GM18909 (cell line): ENCODE measurements at regions not wholly inside any gene's neighbourhood (a gene's known extent, or its start where the extent isn't known, plus 50 kb on each side); places are given as distances from the start of the nearest gene placed in this dataset.

Experiments used
- ATAC-seq: cut with Tn5 transposase; IDR thresholded peaks from one replicate; pipeline ENCODE4 v1.9.1; 2021; ENCODE audit warnings: mild to moderate bottlenecking; ENCODE audit not compliant: unreplicated experiment, poor library complexity

DNA sequence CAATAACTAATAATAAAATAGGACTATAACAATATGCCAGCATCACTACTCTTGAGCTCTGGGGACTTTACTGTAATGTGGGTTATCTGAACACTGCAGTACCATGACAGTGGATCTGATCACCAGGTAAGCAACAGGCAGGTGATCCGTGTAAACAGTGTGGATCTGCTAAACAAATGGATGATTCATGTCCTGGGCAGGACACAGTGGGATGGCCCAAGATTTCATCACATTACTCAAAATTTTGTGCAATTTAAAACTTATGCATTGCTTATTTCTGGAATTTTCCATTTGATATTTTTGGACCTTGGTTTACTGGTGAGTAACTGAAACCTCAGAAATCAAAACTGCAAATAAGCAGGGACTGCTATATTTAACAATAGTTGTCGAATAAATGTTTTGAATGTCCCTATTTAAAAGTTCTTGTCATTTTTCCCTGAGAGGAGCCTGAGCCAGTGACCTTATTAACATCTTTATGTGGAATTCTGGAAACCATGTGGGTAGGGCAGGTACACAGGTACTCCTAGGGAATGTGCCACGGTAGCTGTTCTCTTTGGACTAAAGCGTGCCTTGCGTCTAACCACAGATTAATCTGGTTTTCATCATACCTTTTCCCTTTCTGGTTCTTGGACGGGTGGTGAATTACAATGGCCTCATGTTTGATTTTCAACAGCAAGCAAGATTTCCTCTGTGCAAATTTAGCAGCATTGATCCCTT is 214.5 kb upstream of the SASH1 start:
- ATAC-seq: no peak

DNA sequence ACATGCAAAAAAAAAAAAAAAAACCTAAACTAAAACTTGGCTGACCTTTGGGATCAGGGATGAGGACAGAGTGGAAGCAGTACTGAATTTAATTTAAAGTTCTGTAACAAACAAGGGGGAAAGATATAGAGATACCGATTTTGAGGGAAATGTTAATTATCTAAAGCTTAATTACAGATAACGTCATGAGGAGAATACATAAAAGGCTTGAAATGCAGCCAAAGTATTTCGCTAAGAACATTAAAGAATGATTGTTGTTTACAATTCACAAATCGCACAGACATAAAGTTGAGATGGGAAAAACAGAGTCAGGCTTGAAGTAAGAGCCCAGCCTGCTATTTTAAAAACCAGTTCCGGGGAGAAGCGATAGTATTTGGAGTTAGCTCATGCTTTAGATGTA is 208.0 kb upstream of the SASH1 start:
- no peak for ATAC-seq

DNA sequence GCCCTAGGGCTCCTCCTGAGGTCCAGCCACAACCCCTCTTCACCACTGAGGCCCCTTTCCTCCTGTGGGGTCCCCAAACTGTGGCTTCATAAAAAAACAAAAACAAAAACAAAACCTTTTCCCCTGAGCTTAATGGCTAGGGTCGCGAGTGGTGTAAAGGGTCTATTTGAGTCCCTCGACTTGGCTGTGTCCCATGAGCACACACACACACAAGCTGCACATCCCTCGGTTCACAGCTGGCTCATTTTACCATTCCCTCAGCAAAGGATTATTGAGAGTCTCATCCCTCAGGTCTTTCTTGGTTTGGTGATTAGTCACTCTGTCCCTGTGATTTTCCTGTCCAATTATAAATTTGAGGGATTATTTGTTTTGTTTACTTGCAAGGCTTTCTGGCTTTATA is 206.1 kb upstream of the SASH1 start:
- ATAC-seq: no peak

DNA sequence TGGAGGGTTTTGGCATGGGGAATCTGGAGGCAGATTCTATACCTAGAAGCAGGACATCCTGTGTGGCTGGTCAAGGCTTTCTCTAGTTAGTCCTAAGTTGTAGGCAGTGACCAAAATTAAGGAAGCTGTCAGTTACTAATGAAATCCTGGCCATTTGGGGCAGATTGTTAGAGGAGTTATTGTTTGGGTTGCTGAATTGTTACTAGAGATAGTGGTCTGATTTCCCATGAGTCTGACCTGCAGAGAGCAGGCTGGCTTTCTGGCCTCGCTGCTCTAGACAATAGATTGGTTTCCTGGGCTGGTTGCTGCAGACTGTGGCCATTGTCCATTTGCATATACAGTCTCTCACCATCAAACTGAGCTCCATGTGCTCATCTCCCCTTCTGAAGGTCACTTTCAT is 205.0 kb upstream of the SASH1 start:
- ATAC-seq: no peak

DNA sequence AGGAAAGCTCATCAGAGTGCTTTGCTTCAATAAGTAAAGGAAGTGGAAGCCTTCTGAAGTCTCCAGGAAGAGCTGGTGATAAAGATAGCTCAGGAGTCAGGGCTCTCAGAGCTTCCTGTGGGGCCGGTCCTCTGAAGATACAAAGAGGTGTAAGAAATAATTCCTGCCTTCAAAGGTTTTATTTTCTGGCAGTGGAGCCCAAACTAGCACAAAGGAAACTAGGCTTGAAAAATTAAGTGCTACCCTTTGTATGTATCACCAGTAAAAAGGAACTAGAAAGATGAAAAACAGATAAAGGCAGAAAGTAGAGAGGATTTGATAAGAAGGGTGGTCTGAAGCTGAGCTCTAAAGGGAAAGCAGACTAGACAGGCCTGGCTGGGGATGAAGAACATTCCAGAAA is 204.1 kb upstream of the SASH1 start:
- ATAC-seq: no peak

DNA sequence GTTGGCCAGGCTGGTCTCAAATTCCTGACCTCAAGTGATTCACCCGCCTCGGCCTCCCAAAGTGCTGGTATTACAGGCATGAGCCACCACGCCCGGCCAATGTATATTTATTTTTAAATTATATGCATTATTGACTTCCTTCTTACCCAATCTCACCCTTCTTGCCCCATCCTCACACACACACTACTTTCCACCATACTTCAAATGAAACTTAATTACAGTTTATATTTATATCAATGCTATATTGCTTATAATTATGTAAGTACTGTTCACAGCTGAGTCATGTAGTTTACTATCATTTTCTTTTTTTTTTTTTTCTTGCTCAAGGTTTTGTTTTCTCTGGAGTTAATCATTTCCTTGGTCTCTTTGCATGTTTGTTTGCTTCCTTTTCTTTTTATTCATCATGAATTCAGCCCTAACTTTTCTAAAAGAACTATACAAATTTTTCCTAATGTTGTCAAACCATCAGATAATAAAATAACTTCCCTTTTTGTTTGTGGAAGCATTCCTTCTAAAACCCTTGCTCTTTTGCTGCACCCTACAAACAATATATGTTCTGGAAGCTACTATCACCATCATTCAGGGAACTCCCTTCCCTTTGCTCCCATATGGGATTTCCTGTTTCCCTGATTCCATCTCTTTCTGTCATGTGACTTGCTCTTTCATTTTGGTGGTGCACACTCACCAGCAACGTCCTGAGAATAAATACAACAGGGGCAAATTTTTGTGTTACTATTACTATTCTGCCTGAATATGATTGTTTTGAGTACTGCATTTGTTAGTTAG is 201.7 kb upstream of the SASH1 start:
- ATAC-seq: no peak

DNA sequence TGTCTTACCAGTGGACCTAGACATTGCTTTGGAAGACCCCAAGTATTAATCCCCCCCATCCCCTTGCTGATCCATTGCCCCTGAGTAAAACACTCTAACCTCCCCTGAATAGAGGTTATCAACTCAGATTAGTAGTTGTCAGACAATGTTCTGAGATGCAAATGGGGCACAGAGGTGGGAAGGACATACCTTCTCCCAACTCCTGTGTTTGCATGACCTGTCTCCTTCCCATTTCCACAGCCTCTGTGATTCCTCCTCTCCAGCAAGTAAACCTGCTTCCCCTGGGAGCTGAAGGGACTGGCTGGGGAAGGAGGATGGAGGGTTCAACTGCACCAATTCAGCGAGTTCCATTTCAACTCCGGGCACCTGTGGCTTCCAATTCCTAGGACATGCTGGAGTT is 199.8 kb upstream of the SASH1 start:
- ATAC-seq: no peak

DNA sequence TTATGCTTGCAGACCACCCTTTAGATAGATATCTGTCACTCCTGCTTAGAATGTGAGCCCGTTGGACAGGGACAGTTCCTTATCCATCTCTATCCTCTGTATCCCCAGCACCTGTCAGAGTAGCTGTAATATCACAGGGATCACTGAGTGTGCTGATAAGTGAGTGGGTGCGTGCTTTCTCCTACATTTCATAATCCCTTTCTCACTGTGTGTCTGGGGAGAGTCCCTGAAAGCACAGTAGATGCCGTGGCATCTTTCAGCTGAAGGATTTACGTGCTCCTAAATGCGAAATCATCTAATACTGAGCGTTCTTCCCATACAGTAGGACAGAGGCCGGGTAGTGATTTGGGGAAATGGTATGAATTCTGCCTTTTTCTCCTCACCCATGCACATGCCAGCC is 198.9 kb upstream of the SASH1 start:
- ATAC-seq: no peak

DNA sequence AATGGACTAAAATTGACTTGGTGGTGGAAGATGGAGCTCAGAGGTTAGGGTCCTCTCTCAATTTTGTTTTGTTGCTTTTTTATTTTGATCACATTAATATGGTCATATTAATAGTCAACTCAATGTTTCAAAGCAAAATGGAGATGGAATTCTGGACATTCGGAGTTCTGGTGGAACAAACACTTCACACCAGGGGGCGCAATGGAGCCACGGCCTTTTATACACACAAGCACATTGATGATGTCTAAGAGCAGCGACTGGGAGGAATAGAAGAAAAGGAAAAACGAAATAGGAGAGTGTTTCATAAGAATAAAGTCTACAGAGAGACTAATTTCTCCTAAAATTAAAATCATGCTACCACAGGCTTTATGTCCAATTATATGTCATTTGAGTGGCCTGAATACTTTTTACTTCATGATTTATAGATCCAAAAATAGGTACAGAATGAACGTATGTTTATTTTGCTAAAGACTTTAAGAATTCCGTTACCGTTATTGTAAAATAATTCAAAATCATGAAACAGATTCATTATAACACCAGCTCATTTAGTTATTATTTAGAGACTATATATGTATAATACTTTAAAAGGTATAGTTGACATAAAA is 197.6 kb upstream of the SASH1 start:
- ATAC-seq: peak; percentile 79

DNA sequence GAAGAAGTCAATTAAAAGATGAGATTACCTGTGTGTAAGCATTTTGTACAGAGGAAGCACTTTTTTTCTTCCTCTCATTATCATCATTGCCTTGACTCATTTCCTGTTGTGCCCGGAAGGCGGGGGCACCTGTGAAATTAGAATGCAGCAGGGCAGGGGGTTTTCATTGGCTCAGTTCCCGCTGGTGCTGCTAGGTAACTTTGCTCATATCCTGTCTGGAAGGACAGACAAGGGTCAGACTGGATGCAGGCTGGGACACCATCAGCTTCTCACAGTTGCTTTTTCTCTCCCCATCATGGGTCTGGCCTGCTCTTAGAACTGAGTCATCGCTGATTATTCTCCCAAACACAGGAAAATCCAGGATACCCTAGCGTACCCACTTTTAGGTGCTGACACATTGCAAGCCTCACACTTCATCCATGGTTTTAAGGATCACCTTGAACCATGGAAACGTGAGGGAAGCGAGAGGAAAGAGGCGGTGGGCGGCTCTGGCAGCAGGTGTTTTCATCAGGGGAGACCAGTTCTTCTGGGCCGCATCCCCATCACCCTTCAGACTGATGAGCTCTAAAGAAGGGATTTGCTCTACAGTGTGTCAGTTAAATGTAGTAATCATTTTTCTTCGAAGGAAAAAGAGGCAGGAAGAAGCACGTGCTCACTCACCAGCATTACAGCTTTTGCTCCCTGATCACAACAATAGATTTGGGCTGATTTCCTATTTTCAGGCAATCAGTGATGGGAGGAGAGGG is 195.7 kb upstream of the SASH1 start:
- peak; percentile 61 for ATAC-seq

DNA sequence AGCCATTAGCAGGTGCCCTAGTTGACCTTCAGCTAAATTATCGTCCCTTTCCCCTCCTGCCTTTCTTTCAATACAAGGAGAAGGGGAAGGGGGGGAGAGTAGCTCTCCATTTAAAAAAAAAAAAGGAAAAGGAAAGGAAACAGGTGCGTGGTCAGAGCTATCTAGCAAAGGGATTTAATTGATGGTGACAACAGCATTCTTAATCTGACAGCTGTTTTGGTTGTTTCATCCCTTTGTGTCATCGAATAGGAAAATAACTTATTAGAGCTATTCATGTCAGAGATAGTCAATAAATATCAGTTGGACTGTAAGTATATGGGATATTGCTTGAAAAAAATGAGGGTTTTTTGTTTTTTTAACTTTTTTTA is 195.2 kb upstream of the SASH1 start:
- ATAC-seq: no peak

DNA sequence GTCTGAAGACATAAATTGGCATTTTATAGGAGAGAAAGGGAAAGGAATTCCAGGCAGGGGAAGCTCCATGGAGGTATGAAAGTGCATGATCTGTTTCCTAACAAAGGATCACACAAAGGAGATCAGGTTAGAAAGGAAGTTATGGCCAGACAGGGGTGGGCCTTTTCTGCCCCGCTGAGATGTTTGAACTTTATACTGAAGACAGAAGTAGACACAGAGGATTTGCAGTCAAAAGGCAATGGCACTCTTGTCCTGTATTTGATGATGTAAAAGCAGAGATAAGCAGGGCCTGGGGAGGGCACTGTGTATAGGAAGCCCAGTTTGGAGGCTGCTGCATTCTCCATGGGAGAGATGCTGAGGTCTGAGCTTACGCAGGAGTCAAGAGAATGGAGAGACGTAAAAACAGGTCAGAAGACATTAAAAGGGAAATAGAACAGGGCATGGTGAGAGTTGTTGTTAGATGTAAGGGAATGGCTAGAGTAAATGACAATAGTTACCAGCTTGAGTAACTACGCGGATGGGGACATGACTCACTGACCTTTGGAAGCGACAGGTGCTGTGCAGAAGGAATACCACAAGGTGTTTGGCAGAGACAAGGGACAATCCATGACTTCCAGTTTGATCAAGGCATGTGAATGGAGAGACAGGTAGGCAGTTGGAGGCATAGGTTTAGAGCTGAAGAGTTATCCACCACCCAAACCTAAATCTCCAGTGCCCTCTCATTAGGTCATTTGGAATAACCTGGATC is 190.6 kb upstream of the SASH1 start:
- no peak for ATAC-seq

DNA sequence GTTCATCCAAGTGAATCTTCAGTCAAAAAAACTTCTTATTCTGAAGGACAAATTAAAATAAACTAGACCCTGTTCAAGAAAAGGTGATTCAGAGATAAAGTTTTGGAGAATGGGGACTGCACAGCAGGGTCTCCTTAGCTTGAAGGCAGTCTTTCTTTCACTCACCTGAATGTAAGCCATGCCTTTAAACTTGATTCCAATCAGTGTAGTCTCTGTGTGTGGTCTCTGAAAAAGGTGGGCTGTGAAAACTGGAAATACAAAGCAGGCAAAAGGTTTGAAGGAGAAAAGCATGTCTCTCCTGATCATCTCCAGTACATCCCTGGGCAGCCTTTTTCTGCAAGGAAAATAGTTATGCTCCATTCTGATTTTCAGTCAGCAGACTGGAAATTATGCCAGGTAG is 188.0 kb upstream of the SASH1 start:
- no peak for ATAC-seq

DNA sequence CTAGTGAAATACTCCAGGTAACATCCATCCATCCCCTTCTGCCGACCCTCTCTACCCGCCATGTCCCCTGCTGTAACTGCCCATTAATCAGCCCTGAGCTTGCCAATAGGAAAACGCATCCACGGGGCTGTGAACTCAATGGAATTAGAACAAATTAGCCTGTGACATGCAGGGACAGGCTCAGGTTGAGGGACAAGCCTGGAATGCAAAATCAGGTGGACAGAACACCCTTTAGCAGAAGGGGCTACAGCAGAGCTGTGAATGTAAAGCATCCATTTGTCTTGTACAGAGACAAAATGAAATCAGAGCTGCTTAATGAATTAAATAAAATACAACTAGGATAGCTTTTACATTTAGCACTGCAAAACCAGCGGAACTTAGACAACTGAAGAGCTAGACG is 187.3 kb upstream of the SASH1 start:
- ATAC-seq: no peak

DNA sequence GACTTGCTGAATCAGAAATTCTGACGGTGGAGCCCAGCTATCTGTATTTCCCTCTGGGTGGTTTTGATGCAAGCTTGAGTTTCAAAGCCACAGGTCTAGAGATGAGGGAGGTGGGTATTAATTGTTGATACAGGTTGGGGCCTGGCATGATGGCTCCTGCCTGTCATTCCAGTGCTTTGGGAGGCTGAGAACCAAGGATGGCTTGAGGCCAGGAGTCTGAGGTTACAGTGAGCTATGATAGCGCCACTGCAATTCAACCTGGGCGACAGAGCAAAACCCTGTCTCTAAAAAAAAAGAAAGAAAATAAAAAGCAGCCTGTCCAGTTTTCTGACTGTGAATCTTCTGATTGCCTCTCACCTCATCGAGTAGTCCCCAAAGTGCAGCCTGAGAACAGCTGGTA is 184.8 kb upstream of the SASH1 start:
- ATAC-seq: no peak

DNA sequence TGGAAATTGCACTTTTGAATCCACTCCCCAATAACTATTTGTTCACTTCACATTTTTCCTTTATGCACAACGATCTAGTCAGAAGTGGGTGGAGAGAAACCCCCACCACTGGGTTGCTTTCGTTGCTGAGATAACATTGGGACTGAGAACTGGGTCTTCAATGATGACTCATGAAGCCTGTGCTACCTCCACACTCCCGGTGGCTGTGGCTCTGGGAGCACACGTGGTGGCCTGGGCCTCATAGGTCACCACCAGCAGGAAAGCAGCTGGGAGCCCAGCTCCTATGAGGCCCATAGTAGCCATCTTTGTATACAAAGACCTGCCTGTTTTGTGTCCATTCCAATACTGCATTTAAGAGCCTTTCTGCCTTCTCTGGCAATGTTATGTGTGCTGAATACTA is 178.0 kb upstream of the SASH1 start:
- no peak for ATAC-seq

DNA sequence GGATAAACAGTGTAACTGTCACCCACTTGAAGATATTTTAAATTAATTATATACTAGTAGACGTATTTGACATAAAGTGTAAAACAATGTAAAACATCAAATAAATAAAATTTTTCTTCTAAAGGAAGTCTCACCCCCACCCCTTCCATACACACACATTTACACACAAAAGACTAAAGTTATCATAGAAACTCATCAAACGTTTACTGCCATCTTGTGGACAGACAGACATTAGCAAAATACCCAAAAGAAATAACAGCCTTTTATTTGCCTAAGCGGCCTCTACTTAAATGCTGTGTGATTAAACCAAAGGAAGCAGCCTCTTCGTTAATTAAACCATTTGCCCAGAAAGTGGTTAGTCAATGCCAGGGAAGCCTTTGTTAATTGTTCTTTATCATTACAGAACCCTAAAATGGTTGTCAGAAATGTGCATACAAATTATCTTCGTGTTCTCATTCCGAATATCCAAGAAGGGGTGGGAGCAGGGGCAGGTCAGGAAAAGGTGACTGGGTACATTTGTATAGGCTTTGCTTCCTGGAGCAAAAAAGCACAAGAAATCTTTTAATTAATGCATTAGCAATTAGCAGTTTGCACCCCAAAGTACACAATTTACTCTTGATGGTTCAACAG is 176.2 kb upstream of the SASH1 start:
- no peak for ATAC-seq

DNA sequence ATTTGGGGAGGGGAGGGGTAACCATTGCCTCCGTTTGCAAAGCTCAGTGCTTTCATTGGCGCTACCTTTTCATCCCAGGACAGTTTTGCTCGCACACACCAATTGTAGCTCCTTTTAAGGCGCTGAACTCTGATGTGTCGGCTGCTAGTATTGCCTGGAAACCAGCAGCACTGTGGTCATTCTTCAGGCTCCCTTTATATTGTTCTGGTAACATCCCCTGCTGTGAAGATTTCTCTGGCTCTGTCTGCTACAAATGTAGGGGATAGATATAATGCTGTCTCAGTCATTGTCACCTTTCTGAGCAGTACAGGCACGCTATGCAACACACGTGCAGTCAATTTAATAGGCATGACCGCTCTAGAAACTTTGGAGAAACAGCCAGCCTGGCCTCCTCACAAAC is 172.9 kb upstream of the SASH1 start:
- ATAC-seq: no peak

DNA sequence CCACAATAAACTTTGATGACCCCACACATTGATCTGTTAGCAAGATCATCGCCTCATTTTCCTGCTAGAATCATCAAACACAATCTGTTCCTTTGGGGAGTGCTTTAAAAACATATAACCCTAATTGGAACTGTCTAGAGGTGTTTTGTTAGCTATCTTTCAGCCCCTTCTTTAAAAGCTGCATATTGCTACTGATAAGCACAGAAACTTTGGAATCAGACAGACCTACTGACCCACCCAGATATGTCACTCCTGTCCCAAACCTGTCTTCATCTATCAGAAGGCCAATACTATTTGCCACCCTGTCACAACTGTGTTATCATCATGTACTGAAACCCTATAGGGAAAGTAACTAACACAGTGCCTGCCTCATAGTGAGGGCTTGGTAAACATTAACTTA is 172.4 kb upstream of the SASH1 start:
- no peak for ATAC-seq

DNA sequence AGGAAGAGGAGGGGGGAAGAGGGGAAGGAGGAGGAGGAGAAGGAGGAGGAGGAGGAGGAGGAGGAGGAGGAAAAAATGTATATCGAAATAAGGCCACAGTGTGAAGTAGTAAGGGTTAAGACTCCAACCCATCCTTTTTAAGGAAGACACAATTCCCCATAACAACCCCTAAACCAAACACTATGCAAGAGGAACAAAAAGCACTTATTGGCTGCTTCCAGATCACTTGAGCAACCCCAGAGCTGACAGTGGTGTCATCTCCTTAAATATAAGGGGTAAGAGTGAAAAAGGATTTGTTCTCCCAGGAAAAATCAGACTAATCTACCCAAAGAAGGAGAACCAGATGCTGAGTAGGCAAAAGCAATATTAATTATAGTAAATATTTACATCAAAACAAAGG is 169.1 kb upstream of the SASH1 start:
- ATAC-seq: no peak
